T-cell (primary cell): ENCODE measurements at regions not wholly inside any gene's neighbourhood (a gene's known extent, or its start where the extent isn't known, plus 50 kb on each side); places are given as distances from the start of the nearest gene placed in this dataset.

Experiments used
- ATAC-seq, 4 experiments: fragments of 200-7000 bp in 3 of 4; fragments of 150-1000 bp in 1 of 4; cut with Tn5 transposase; replicated peaks in 1 of 4; 1 replicate in 3 of 4; 2 replicates in 1 of 4; pipeline ENCODE4 v1.10.0; 2021; ENCODE audit warnings: moderate library complexity in 3 of 4, mild to moderate bottlenecking in 2 of 4, moderate number of reproducible peaks in 1 of 4
- CTCF ChIA-PET, 2 donors: fragments of 300-600 bp; sonication (Branson Sonifier 250); formaldehyde crosslinking; loops; one replicate each; lab custom pipeline; 2022; ENCODE audit warnings: antibody characterized with exemption in 2 of 2; lab: Charles Lee
- POLR2A ChIA-PET, 2 donors: fragments of 300-600 bp; sonication (Branson Sonifier 250); formaldehyde crosslinking; loops; one replicate each; lab custom pipeline; 2022; ENCODE audit warnings: antibody characterized with exemption in 2 of 2; lab: Charles Lee
- DNase-seq, 35 experiments: peaks; one replicate each; pipeline versions ENCODE4 v3.0.0 to v3.0.0-alpha.2; 2013 to 2023
- H3K27ac ChIP-seq: one replicate; pipeline ENCODE4 v1.5.1; 2013; ENCODE audit warnings: low read length
- H3K27me3 ChIP-seq, 2 experiments: replicated peaks in 1 of 2; 1 replicate in 1 of 2; 2 replicates in 1 of 2; pipeline versions ENCODE4 v1.6.1 to v1.7.0; 2013; ENCODE audit warnings: low read length in 1 of 2, mixed read lengths in 1 of 2; ENCODE audit not compliant: control insufficient read depth in 2 of 2, insufficient read depth in 2 of 2; ENCODE audit errors: extremely low read depth in 1 of 2
- H3K36me3 ChIP-seq, 2 donors: 1 replicate in 1 of 2; 2 replicates in 1 of 2; pipeline versions ENCODE4 v1.6.1 to v1.7.0; 2013; ENCODE audit warnings: low read length in 1 of 2; ENCODE audit not compliant: control insufficient read depth in 2 of 2, insufficient read depth in 1 of 2; ENCODE audit errors: extremely low read depth in 1 of 2
- H3K4me1 ChIP-seq, 2 experiments: 1 replicate in 1 of 2; 2 replicates in 1 of 2; pipeline versions ENCODE4 v1.6.1 to v1.7.0; 2013; ENCODE audit warnings: low read length in 2 of 2, mixed read lengths in 1 of 2; ENCODE audit not compliant: insufficient read depth in 2 of 2, control insufficient read depth in 1 of 2; ENCODE audit errors: extremely low read depth in 1 of 2
- H3K4me3 ChIP-seq, 2 donors: 1 replicate in 1 of 2; 2 replicates in 1 of 2; pipeline versions ENCODE4 v1.5.1 to v1.7.0; 2013; ENCODE audit warnings: mild to moderate bottlenecking in 2 of 2, low read length in 1 of 2, moderate library complexity in 1 of 2; ENCODE audit not compliant: control insufficient read depth in 1 of 2; ENCODE audit errors: extremely low read depth in 1 of 2
- H3K9me3 ChIP-seq: 2 replicates; pipeline ENCODE4 v1.7.0; 2013
- H3K27ac Mint-ChIP-seq, 2 donors: one replicate each; pipeline ENCODE4 v1.8.0; 2020 to 2021; ENCODE audit warnings: mild to moderate bottlenecking in 2 of 2, mixed read lengths in 2 of 2
- H3K27me3 Mint-ChIP-seq, 2 donors: one replicate each; pipeline ENCODE4 v1.8.0; 2021 to 2022; ENCODE audit warnings: mixed read lengths in 2 of 2
- H3K36me3 Mint-ChIP-seq: one replicate; pipeline ENCODE4 v1.8.0; 2021; ENCODE audit warnings: mixed read lengths
- H3K4me1 Mint-ChIP-seq, 3 donors: one replicate each; pipeline ENCODE4 v1.8.0; 2020 to 2022; ENCODE audit warnings: mixed read lengths in 3 of 3, mild to moderate bottlenecking in 1 of 3
- H3K4me3 Mint-ChIP-seq, 3 donors: one replicate each; pipeline ENCODE4 v1.8.0; 2020 to 2022; ENCODE audit warnings: mild to moderate bottlenecking in 3 of 3, mixed read lengths in 3 of 3, moderate library complexity in 3 of 3
- H3K9me3 Mint-ChIP-seq, 3 donors: one replicate each; pipeline ENCODE4 v1.8.0; 2020 to 2022; ENCODE audit warnings: mixed read lengths in 3 of 3
- whole genome bisulfite sequencing: methylation state at CpG from one replicate; pipeline ENCODE4 v1.1.5; 2013; ENCODE audit warnings: missing lambda C conversion rate; ENCODE audit not compliant: insufficient coverage; 5-methylcytosine and 5-hydroxymethylcytosine counted together

GRCh38 chr13:106967391-106967790 lies 399.5 kb upstream of the ARGLU1 start:
- ChIA-PET CTCF (interaction anchor here in 1 of 2 donors (0.7 kb wide), 1 partner anchor 65 kb away, joined by 3 read pairs; no protein-coding TSS in a partner anchor), POLR2A (no interaction called here)
- H3K27ac Mint-ChIP-seq = no peak overlapping the region
- DNase-seq (no peak), ATAC-seq (no peak)
- H3K9me3 Mint-ChIP-seq = peaks cover 0 to 3% (median 0%) of the 10 kb centered on the region in 3 donors
- no peak overlapping the region for H3K27ac ChIP-seq
- no peak overlapping the region for H3K4me3 ChIP-seq
- no peaks in the 10 kb centered on the region for H3K36me3 Mint-ChIP-seq
- WGBS = no CpG with 5 or more reads among the region's 1 CpG
- no peaks in the 10 kb centered on the region for H3K27me3 Mint-ChIP-seq
- H3K27me3 ChIP-seq = no peaks in the 10 kb centered on the region
- no peaks in the 10 kb centered on the region for H3K36me3 ChIP-seq
- no peaks in the 10 kb centered on the region for H3K4me1 ChIP-seq
- no peaks in the 10 kb centered on the region for H3K9me3 ChIP-seq
- H3K4me1 Mint-ChIP-seq = no peaks in the 10 kb centered on the region
- H3K4me3 Mint-ChIP-seq = no peak overlapping the region

DNA sequence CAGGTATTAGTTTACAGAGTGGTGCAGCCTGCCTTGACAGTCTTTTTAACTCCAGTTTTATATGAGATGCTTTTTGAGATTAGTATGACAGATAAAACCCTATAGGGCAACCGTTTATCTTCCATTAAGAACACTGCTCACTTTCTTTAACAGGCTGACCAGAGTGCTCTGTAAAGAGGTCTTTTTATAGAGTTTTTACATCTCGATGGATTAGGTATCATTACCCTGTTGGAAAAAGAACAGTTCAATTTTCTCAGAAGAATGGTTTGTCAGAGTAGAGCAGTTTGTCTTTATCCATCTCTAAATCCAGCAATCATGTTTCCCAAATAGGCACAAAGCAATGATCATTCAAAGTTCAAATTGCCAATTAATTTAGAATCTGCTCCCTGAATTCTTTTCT lies 395.2 kb upstream of the ARGLU1 start:
- Mint-ChIP-seq H3K27ac (no peak overlapping the region), H3K27me3 (no peaks in the 10 kb centered on the region), H3K4me3 (no peak overlapping the region), H3K4me1 (no peaks in the 10 kb centered on the region), H3K9me3 (peaks cover 0 to 3% (median 0%) of the 10 kb centered on the region in 3 donors), H3K36me3 (no peaks in the 10 kb centered on the region)
- Histone ChIP-seq H3K27ac (no peak overlapping the region), H3K4me3 (no peak overlapping the region), H3K27me3 (no peaks in the 10 kb centered on the region), H3K9me3 (no peaks in the 10 kb centered on the region), H3K36me3 (no peaks in the 10 kb centered on the region), H3K4me1 (no peaks in the 10 kb centered on the region)
- no CpG with 5 or more reads among the region's 2 CpGs for WGBS
- DNase-seq = no peak
- CTCF ChIA-PET = no interaction called here
- POLR2A ChIA-PET = no interaction called here
- no peak for ATAC-seq

DNA sequence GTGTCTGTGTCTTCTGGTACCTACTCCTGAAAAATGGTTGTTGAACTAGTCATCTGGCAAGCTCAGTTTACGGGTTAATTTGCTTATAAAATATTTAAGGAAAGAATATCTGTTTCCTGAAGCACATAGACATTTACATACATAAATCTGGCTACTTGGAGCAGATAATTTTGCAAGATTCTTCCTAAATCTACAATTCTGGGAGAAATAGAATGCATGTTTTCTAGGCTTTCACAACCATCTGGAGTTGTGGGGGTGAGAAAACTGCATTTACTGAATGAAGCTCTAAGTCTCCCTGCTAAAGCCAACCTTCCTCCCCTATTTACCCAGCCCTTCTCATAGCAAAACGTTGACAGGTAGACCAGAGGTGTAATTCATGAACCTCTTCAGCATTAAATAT lies 393.7 kb upstream of the ARGLU1 start:
- Mint-ChIP-seq H3K4me3 (no peak overlapping the region), H3K27ac (no peak overlapping the region), H3K27me3 (no peaks in the 10 kb centered on the region), H3K9me3 (peaks cover 0 to 6% (median 0%) of the 10 kb centered on the region in 3 donors), H3K36me3 (no peaks in the 10 kb centered on the region), H3K4me1 (no peaks in the 10 kb centered on the region)
- POLR2A ChIA-PET = no interaction called here
- Histone ChIP-seq H3K4me3 (no peak overlapping the region), H3K36me3 (no peaks in the 10 kb centered on the region), H3K27ac (no peak overlapping the region), H3K27me3 (no peaks in the 10 kb centered on the region), H3K9me3 (no peaks in the 10 kb centered on the region), H3K4me1 (no peaks in the 10 kb centered on the region)
- no peak for DNase-seq
- 43% methylated on average over 1 of the region's 2 CpGs for WGBS
- CTCF ChIA-PET = no interaction called here
- ATAC-seq = no peak

DNA sequence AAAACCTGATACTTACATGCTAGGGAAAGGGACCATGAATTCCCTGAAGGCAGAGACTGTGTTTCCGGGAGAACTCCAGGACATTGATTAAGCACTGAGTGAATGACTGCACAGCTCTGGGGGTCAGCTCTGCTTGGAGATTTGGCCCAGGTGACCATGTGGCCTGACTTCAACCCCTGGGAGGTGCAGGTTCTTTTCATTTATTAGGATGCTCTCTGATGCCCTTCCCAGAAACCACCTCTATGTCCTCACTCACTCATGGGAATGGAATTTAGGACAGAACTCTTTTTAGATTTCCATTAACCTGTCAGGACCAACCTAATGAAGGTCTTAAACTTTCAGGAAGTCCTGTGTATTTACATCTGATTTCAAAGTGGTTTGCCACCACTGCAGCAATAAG lies 393.3 kb upstream of the ARGLU1 start:
- H3K4me3 Mint-ChIP-seq = no peak overlapping the region
- no peak for DNase-seq
- Histone ChIP-seq H3K36me3 (no peaks in the 10 kb centered on the region), H3K4me1 (no peaks in the 10 kb centered on the region), H3K27ac (no peak overlapping the region), H3K27me3 (no peaks in the 10 kb centered on the region), H3K4me3 (no peak overlapping the region), H3K9me3 (no peaks in the 10 kb centered on the region)
- CTCF ChIA-PET = no interaction called here
- peaks cover 0 to 6% (median 0%) of the 10 kb centered on the region in 3 donors for H3K9me3 Mint-ChIP-seq
- no peaks in the 10 kb centered on the region for H3K36me3 Mint-ChIP-seq
- H3K27me3 Mint-ChIP-seq = no peaks in the 10 kb centered on the region
- no peak for ATAC-seq
- no peaks in the 10 kb centered on the region for H3K4me1 Mint-ChIP-seq
- POLR2A ChIA-PET = no interaction called here
- WGBS = 100% methylated on average over 1 of the region's 1 CpG
- H3K27ac Mint-ChIP-seq = no peak overlapping the region

DNA sequence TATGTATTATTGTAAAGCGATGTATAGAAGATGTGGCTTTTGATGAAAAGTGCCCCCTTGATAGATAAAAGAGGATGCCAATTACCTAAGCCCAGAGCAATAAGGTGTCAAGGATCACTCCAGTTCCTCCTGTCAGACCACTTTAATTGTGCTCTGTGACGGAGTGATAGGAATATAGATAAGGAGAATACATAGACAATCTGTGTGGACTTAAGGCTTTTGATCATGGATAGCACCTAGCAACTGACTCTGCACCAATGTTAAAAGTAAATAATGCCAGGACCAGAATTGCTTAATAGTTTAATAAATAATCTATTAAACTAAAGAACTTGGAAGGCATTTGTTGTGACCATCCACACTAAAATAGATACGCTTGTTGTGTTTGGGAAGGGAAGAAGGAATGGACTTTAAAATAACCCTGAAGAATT lies 390.7 kb upstream of the ARGLU1 start:
- no peak overlapping the region for H3K27ac Mint-ChIP-seq
- WGBS = no CpG with 5 or more reads among the region's 3 CpGs
- POLR2A ChIA-PET = no interaction called here

GRCh38 chr13:106942563-106942962 lies 374.6 kb upstream of the ARGLU1 start:
- Mint-ChIP-seq H3K9me3 (no peaks in the 10 kb centered on the region), H3K4me3 (no peak overlapping the region), H3K27me3 (peaks cover 0 to 9% of the 10 kb centered on the region in 2 donors), H3K4me1 (no peaks in the 10 kb centered on the region), H3K27ac (no peak overlapping the region), H3K36me3 (no peaks in the 10 kb centered on the region)
- ATAC-seq (no peak), DNase-seq (no peak)
- Histone ChIP-seq H3K4me1 (no peaks in the 10 kb centered on the region), H3K9me3 (no peaks in the 10 kb centered on the region), H3K36me3 (no peaks in the 10 kb centered on the region), H3K27ac (no peak overlapping the region), H3K4me3 (no peak overlapping the region), H3K27me3 (no peaks in the 10 kb centered on the region)
- CTCF ChIA-PET = no interaction called here
- no CpG with 5 or more reads among the region's 3 CpGs for WGBS
- POLR2A ChIA-PET = no interaction called here

More for the DNA sequence above, 390.7 kb upstream of the ARGLU1 start:
- H3K27me3 Mint-ChIP-seq = no peaks in the 10 kb centered on the region
- no peaks in the 10 kb centered on the region for H3K27me3 ChIP-seq
- DNase-seq (no peak), ATAC-seq (no peak)
- no peaks in the 10 kb centered on the region for H3K4me1 ChIP-seq
- no peaks in the 10 kb centered on the region for H3K36me3 Mint-ChIP-seq
- no peaks in the 10 kb centered on the region for H3K36me3 ChIP-seq
- CTCF ChIA-PET = no interaction called here
- no peaks in the 10 kb centered on the region for H3K9me3 ChIP-seq
- H3K4me1 Mint-ChIP-seq = no peaks in the 10 kb centered on the region
- peaks cover 3 to 13% (median 5%) of the 10 kb centered on the region in 3 donors for H3K9me3 Mint-ChIP-seq
- H3K27ac ChIP-seq = no peak overlapping the region
- H3K4me3 ChIP-seq = no peak overlapping the region
- H3K4me3 Mint-ChIP-seq = no peak overlapping the region

DNA sequence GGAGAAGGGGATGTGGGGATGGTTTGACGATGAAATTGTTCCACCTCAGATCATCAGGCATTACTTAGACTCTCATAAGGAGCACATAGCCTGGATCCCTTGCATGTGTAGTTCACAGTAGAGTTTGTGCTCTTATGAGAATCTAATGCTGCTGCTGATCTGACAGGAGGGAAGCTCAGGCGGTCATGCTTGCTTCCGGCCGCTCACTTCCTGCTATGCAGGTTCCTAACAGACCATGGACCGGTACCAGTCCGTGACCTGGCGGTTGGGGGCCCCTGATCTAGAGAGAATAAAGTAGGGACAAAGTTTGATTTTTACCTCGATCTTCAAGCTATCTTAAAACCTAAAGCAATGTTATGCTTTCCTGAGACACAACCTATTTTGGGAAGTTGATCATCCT lies 373.8 kb upstream of the ARGLU1 start:
- no peak overlapping the region for H3K4me3 Mint-ChIP-seq
- no peak overlapping the region for H3K27ac Mint-ChIP-seq
- Histone ChIP-seq H3K4me3 (no peak overlapping the region), H3K4me1 (no peaks in the 10 kb centered on the region), H3K27ac (no peak overlapping the region), H3K9me3 (no peaks in the 10 kb centered on the region), H3K36me3 (no peaks in the 10 kb centered on the region), H3K27me3 (no peaks in the 10 kb centered on the region)
- no peaks in the 10 kb centered on the region for H3K36me3 Mint-ChIP-seq
- ATAC-seq (no peak), DNase-seq (no peak)
- H3K27me3 Mint-ChIP-seq = peaks cover 0 to 2% of the 10 kb centered on the region in 2 donors
- POLR2A ChIA-PET = no interaction called here
- WGBS = no CpG with 5 or more reads among the region's 8 CpGs
- no peaks in the 10 kb centered on the region for H3K9me3 Mint-ChIP-seq
- no peaks in the 10 kb centered on the region for H3K4me1 Mint-ChIP-seq
- CTCF ChIA-PET = no interaction called here
